ENCODE measurements at regions not wholly inside any gene's neighbourhood (a gene's known extent, or its start where the extent isn't known, plus 50 kb on each side); places are given as distances from the start of the nearest gene placed in this dataset.

GRCh38 chr22:22089459-22090308 lies 107.1 kb upstream of the TOP3B start:
- BruUV-seq (replicated peaks), result no TSS peak
- Histone ChIP-seq H3K9ac (ENCODE audit: low read length) (no peak overlapping the region), H3K36me3 (ENCODE audit: control insufficient read depth in 1 of 2, insufficient read depth in 2 of 2, low read length in 2 of 2) (no peaks in the 10 kb centered on the region), H3K27ac (ENCODE audit: low read depth, low read length) (no peak overlapping the region), H3K27me3 (ENCODE audit: insufficient read depth, low read length) (peaks cover 23% of the 10 kb centered on the region), H3K4me3 (replicated peaks in 1 of 2; ENCODE audit: low read depth in 1 of 2, low read length in 2 of 2) (no peak overlapping the region), H3K79me2 (ENCODE audit: insufficient read depth, low read length) (no peaks in the 10 kb centered on the region), H3K4me1 (ENCODE audit: control insufficient read depth in 1 of 2, insufficient read depth in 2 of 2, low read length in 2 of 2) (peaks cover 0 to 8% of the 10 kb centered on the region in 2 experiments; a peak in 1 of 4 replicates), H3K9me2 (ENCODE audit: insufficient read depth) (no peaks in the 10 kb centered on the region), H3K9me3 (ENCODE audit: control insufficient read depth in 1 of 2, insufficient read depth in 1 of 2, low read depth in 1 of 2, low read length in 2 of 2) (no peaks in the 10 kb centered on the region), H2AFZ (ENCODE audit: low read depth, low read length, poor library complexity, severe bottlenecking) (no peak overlapping the region), H4K20me1 (ENCODE audit: insufficient read depth) (no peaks in the 10 kb centered on the region), H3K4me2 (ENCODE audit: low read length) (no peak overlapping the region)
- DNase-seq (ENCODE audit: low read depth, low spot score) (no peak), ATAC-seq (no peak)
- ChIA-PET CTCF (no interaction called here), POLR2A (no interaction called here), RAD21 (ENCODE audit: low non-redundant PET in 1 of 2, low total read pairs in 2 of 2, uncharacterized antibody in 2 of 2, unreplicated experiment in 2 of 2) (no interaction called here)
- TF ChIP-seq ELF1 (IDR thresholded peaks at IDR 0.05; ENCODE audit: borderline replicate concordance, low read depth) (no peak), YY1 (IDR thresholded peaks at IDR 0.05; ENCODE audit: extremely low read depth, insufficient replicate concordance, low read depth, low read length) (no peak), CEBPB (IDR thresholded peaks at IDR 0.05; ENCODE audit: low read depth) (no peak), ZFX (IDR thresholded peaks at IDR 0.05) (no peak), ZNF274 (IDR thresholded peaks at IDR 0.05; ENCODE audit: low read depth, low read length) (no peak), POLR2AphosphoS5 (IDR thresholded peaks at IDR 0.05; ENCODE audit: low read depth, low read length) (no peak), SP1 (IDR thresholded peaks at IDR 0.05; ENCODE audit: low read depth) (no peak), CTCF (IDR thresholded peaks at IDR 0.05 in 2 of 3, conservative IDR thresholded peaks at IDR 0.05 in 1 of 3; ENCODE audit: borderline replicate concordance in 1 of 3, insufficient read depth in 1 of 3, low read depth in 2 of 3, low read length in 2 of 3) (no peak), JUND (IDR thresholded peaks at IDR 0.05) (no peak), ZBTB33 (IDR thresholded peaks at IDR 0.05; ENCODE audit: extremely low read depth, insufficient replicate concordance, low read length) (no peak)
- intact Hi-C loops (cut with micrococcal nuclease), result no loop called here
